ENCODE measurements at regions not wholly inside any gene's neighbourhood (a gene's known extent, or its start where the extent isn't known, plus 50 kb on each side); places are given as distances from the start of the nearest gene placed in this dataset.

- no peaks in the 10 kb centered on the region for H3K36me3 ChIP-seq (ENCODE audit: control insufficient read depth, insufficient read depth, low read length)
- DNase-seq (ENCODE audit: low read depth) = no peak
- no peak overlapping the region for H3K4me3 ChIP-seq (ENCODE audit: low read depth, low read length)
- TF ChIP-seq CTCF (IDR thresholded peaks at IDR 0.05; ENCODE audit: insufficient read depth, low read length, poor library complexity, severe bottlenecking) = no peak
- H3K27me3 ChIP-seq (ENCODE audit: control insufficient read depth, insufficient read depth, low read length) = peaks cover 8% of the 10 kb centered on the region
Measured at GRCh38 chr16:85180827-85181738, 68.8 kb upstream of the CIBAR2 start.

- TF ChIP-seq CTCF (IDR thresholded peaks at IDR 0.05; ENCODE audit: insufficient read depth, low read length, poor library complexity, severe bottlenecking) = no peak
Measured at GRCh38 chr16:85181739-85182129, 69.5 kb upstream of the CIBAR2 start.

GRCh38 chr16:85182286-85182685, 70.0 kb upstream of the CIBAR2 start:
- no peak for DNase-seq (ENCODE audit: low read depth)
- TF ChIP-seq CTCF (IDR thresholded peaks at IDR 0.05; ENCODE audit: insufficient read depth, low read length, poor library complexity, severe bottlenecking) = no peak

More at GRCh38 chr16:85181739-85182129, 69.5 kb upstream of the CIBAR2 start:
- H3K4me3 ChIP-seq (ENCODE audit: low read depth, low read length) = no peak overlapping the region
- no peak for DNase-seq (ENCODE audit: low read depth)
- H3K27me3 ChIP-seq (ENCODE audit: control insufficient read depth, insufficient read depth, low read length) = peaks cover 8% of the 10 kb centered on the region
- no peaks in the 10 kb centered on the region for H3K36me3 ChIP-seq (ENCODE audit: control insufficient read depth, insufficient read depth, low read length)

GRCh38 chr16:85182774-85183173, 70.5 kb upstream of the CIBAR2 start:
- H3K4me3 ChIP-seq (ENCODE audit: low read depth, low read length) = no peak overlapping the region
- peaks cover 8% of the 10 kb centered on the region for H3K27me3 ChIP-seq (ENCODE audit: control insufficient read depth, insufficient read depth, low read length)
- no peak for DNase-seq (ENCODE audit: low read depth)
- no peak for TF ChIP-seq CTCF (IDR thresholded peaks at IDR 0.05; ENCODE audit: insufficient read depth, low read length, poor library complexity, severe bottlenecking)
- H3K36me3 ChIP-seq (ENCODE audit: control insufficient read depth, insufficient read depth, low read length) = no peaks in the 10 kb centered on the region

More at GRCh38 chr16:85182286-85182685, 70.0 kb upstream of the CIBAR2 start:
- Histone ChIP-seq H3K4me3 (ENCODE audit: low read depth, low read length) (no peak overlapping the region), H3K27me3 (ENCODE audit: control insufficient read depth, insufficient read depth, low read length) (peaks cover 8% of the 10 kb centered on the region), H3K36me3 (ENCODE audit: control insufficient read depth, insufficient read depth, low read length) (no peaks in the 10 kb centered on the region)

- Histone ChIP-seq H3K36me3 (ENCODE audit: control insufficient read depth, insufficient read depth, low read length) (no peaks in the 10 kb centered on the region), H3K27me3 (ENCODE audit: control insufficient read depth, insufficient read depth, low read length) (peaks cover 8% of the 10 kb centered on the region), H3K4me3 (ENCODE audit: low read depth, low read length) (no peak overlapping the region)
- DNase-seq (ENCODE audit: low read depth) = no peak
- no peak for TF ChIP-seq CTCF (IDR thresholded peaks at IDR 0.05; ENCODE audit: insufficient read depth, low read length, poor library complexity, severe bottlenecking)
Measured at GRCh38 chr16:85183564-85183963, 71.3 kb upstream of the CIBAR2 start.

All from kidney epithelial cell (primary cell).